Skeletal muscle tissue (tissue), 3 donors: ENCODE measurements at regions not wholly inside any gene's neighbourhood (a gene's known extent, or its start where the extent isn't known, plus 50 kb on each side); places are given as distances from the start of the nearest gene placed in this dataset.

Experiments
- H3K27ac ChIP-seq: one replicate; pipeline ENCODE4 v1.7.0; 2013; ENCODE audit warnings: mild to moderate bottlenecking, low read depth, low read length, inconsistent platforms
- H3K27me3 ChIP-seq, 3 donors: one replicate each; pipeline ENCODE4 v1.7.0; 2013; ENCODE audit warnings: low read length in 3 of 3; ENCODE audit not compliant: control insufficient read depth in 3 of 3, insufficient read depth in 3 of 3
- H3K36me3 ChIP-seq, 3 donors: one replicate each; pipeline ENCODE4 v1.7.0; 2013; ENCODE audit warnings: low read length in 3 of 3; ENCODE audit not compliant: control insufficient read depth in 3 of 3, insufficient read depth in 3 of 3
- H3K4me1 ChIP-seq, 3 donors: one replicate each; pipeline ENCODE4 v1.7.0; 2013; ENCODE audit warnings: low read length in 3 of 3, mild to moderate bottlenecking in 3 of 3; ENCODE audit not compliant: control insufficient read depth in 3 of 3, insufficient read depth in 3 of 3
- H3K4me3 ChIP-seq, 3 donors: one replicate each; pipeline ENCODE4 v1.7.0; 2013; ENCODE audit warnings: low read length in 3 of 3
- H3K9ac ChIP-seq, 3 donors: one replicate each; pipeline ENCODE4 v1.7.0; 2013; ENCODE audit warnings: low read length in 3 of 3, mild to moderate bottlenecking in 3 of 3, moderate library complexity in 2 of 3, low read depth in 1 of 3
- H3K9me3 ChIP-seq, 3 donors: one replicate each; pipeline ENCODE4 v1.7.0; 2013; ENCODE audit warnings: low read length in 3 of 3; ENCODE audit not compliant: control insufficient read depth in 3 of 3
- donor health status: Osteomylitis.

- no peak overlapping the region for H3K9ac ChIP-seq
- H3K4me1 ChIP-seq, result no peaks in the 10 kb centered on the region
- H3K27ac ChIP-seq, result no peak overlapping the region
- H3K27me3 ChIP-seq, result no peaks in the 10 kb centered on the region
- no peaks in the 10 kb centered on the region for H3K36me3 ChIP-seq
- H3K9me3 ChIP-seq, result no peaks in the 10 kb centered on the region
- H3K4me3 ChIP-seq, result peak overlapping the region in 1 of 3 donors; percentile 45
Measured at GRCh38 chr3:87082796-87083440, 92.0 kb upstream of the VGLL3 start.

- Histone ChIP-seq H3K36me3 (no peaks in the 10 kb centered on the region), H3K4me3 (no peak overlapping the region), H3K27me3 (no peaks in the 10 kb centered on the region), H3K9ac (no peak overlapping the region), H3K9me3 (no peaks in the 10 kb centered on the region), H3K4me1 (no peaks in the 10 kb centered on the region), H3K27ac (no peak overlapping the region)
Measured at GRCh38 chr3:87077355-87077754, 86.4 kb upstream of the VGLL3 start.

DNA sequence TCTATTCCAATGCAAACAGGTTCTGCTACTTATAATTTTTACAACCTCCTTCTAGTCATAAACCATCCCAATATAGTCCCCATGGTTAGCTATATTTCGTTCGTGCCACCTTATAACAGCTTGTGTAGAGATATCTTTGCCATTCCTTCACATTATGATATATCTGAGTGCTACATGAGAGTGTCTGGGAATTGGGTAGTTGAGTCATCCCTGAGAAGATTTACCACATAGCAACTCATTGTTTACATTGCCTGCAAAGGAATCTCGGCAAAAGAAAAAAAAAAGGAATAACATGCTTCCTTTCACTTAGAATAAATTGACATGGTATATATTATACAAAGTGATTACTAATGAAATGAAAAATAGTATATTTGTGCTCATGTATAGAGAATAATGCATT is 86.0 kb upstream of the VGLL3 start:
- Histone ChIP-seq H3K4me1 (no peaks in the 10 kb centered on the region), H3K9ac (no peak overlapping the region), H3K27me3 (no peaks in the 10 kb centered on the region), H3K9me3 (no peaks in the 10 kb centered on the region), H3K4me3 (no peak overlapping the region), H3K36me3 (no peaks in the 10 kb centered on the region), H3K27ac (no peak overlapping the region)

DNA sequence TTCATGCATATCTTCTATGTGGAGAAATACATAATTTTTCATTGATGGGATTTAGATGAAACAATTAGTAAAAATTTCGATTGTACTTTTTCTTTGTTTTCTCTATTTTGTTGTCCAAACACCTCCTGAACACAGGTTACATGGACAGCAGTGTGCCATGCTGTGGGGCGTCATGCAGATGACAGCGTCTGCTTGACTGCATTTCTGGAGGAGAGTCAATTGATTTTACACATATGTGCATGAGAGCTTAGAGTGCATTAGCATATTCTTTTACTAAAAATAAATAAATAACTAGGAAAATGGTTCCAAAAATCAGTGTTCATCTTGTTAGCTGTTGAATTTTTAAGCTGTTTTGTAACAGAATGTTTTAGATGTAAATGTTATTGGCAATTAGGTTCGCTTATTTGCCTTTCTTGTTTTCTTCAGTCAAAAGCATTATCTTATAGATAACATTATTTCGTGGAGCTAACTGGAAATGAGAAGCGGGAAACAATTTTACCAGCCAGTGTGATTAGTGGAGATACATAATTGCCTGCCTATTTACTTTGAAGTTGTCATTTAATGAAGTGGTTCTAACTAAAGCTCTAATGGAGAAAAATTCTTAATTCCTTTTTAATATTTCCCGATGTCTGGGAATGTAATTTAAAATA is 82.7 kb upstream of the VGLL3 start:
- H3K4me1 ChIP-seq, result no peaks in the 10 kb centered on the region
- H3K36me3 ChIP-seq, result no peaks in the 10 kb centered on the region
- H3K27ac ChIP-seq, result no peak overlapping the region
- no peaks in the 10 kb centered on the region for H3K9me3 ChIP-seq
- no peak overlapping the region for H3K4me3 ChIP-seq
- no peaks in the 10 kb centered on the region for H3K27me3 ChIP-seq
- H3K9ac ChIP-seq, result no peak overlapping the region

- Histone ChIP-seq H3K9ac (no peak overlapping the region), H3K27ac (no peak overlapping the region), H3K36me3 (no peaks in the 10 kb centered on the region), H3K9me3 (no peaks in the 10 kb centered on the region), H3K4me1 (no peaks in the 10 kb centered on the region), H3K27me3 (no peaks in the 10 kb centered on the region), H3K4me3 (no peak overlapping the region)
Measured at GRCh38 chr3:87072446-87072845, 81.5 kb upstream of the VGLL3 start.

DNA sequence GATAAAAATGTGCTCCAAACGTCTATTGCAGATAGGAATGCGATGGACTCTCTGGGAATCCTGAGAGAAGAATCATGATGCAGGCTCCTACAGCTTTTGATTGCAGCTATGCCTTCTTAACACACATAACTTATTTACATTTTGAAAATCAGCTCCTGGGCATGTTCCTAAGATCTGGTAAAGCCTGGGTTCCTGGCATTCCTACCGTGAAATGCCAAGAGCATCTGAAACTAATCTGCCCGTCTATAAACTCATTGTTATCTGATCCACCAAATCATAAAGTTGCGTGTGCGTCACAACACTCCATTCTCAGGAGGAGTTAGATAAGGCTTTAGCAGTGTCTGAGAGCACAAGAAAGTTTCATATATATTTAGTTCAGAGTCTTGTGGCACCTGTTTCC is 79.0 kb upstream of the VGLL3 start:
- Histone ChIP-seq H3K9me3 (no peaks in the 10 kb centered on the region), H3K4me3 (no peak overlapping the region), H3K27ac (no peak overlapping the region), H3K4me1 (no peaks in the 10 kb centered on the region), H3K9ac (no peak overlapping the region), H3K36me3 (no peaks in the 10 kb centered on the region), H3K27me3 (no peaks in the 10 kb centered on the region)

DNA sequence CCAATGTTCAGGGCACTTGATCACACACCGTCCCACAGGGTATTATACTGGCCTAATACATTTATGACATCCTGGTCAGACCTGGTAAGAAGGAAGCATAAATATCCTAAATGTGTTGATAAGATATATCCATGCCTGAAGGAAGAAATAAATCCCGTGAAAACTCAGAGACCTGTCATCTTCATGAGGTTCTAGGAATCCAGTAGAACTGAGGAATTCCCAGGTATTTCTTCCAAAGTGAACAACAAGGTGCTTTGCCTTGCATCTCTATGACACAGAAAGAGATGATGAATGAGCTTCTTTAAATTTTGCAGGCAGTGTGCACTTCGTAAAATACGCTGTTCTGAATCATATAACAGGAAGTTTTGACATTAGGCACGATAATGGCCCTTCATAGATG is 78.1 kb upstream of the VGLL3 start:
- Histone ChIP-seq H3K4me3 (no peak overlapping the region), H3K9me3 (no peaks in the 10 kb centered on the region), H3K27me3 (no peaks in the 10 kb centered on the region)

DNA sequence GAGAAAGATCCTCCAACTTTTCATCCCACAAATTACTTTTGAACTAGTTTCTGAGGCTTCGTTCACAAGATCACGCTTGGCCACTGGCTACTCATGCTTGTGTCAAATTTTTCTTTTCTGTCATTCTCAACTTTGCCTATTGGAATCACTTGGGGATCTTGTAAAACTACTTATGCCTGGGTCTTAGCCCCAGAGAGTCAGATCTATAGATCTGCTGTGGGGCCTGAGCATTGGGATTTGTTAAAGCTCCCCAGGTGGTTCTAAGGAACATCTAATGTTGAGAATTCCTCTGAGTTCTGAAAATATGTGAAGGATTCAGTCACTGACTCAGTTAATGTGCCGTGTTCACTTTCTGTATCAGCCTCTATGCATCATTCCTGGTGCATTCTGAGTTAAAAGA is 71.7 kb upstream of the VGLL3 start:
- Histone ChIP-seq H3K4me1 (no peaks in the 10 kb centered on the region), H3K9ac (no peak overlapping the region), H3K9me3 (no peaks in the 10 kb centered on the region), H3K27me3 (no peaks in the 10 kb centered on the region), H3K36me3 (no peaks in the 10 kb centered on the region), H3K4me3 (no peak overlapping the region), H3K27ac (no peak overlapping the region)

More for the DNA sequence above, 78.1 kb upstream of the VGLL3 start:
- no peak overlapping the region for H3K27ac ChIP-seq
- no peak overlapping the region for H3K9ac ChIP-seq
- H3K36me3 ChIP-seq, result no peaks in the 10 kb centered on the region
- H3K4me1 ChIP-seq, result no peaks in the 10 kb centered on the region

GRCh38 chr3:87057474-87057873 is 66.5 kb upstream of the VGLL3 start:
- Histone ChIP-seq H3K4me1 (no peaks in the 10 kb centered on the region), H3K9ac (no peak overlapping the region), H3K27me3 (peaks cover 0 to 2% (median 0%) of the 10 kb centered on the region in 3 donors), H3K27ac (no peak overlapping the region), H3K36me3 (no peaks in the 10 kb centered on the region), H3K9me3 (no peaks in the 10 kb centered on the region), H3K4me3 (no peak overlapping the region)

GRCh38 chr3:87053553-87053952 is 62.6 kb upstream of the VGLL3 start:
- Histone ChIP-seq H3K27ac (no peak overlapping the region), H3K4me1 (no peaks in the 10 kb centered on the region), H3K9ac (no peak overlapping the region), H3K9me3 (no peaks in the 10 kb centered on the region), H3K4me3 (no peak overlapping the region), H3K36me3 (no peaks in the 10 kb centered on the region), H3K27me3 (peaks cover 0 to 2% (median 0%) of the 10 kb centered on the region in 3 donors)
